ENCODE measurements at regions not wholly inside any gene's neighbourhood (a gene's known extent, or its start where the extent isn't known, plus 50 kb on each side); places are given as distances from the start of the nearest gene placed in this dataset.

GRCh38 chr17:70345061-70345460 lies 175.7 kb downstream of the KCNJ2 start (continued):
- TF ChIP-seq FOXA1 (IDR thresholded peaks at IDR 0.05): no peak

GRCh38 chr17:70352834-70353233 lies 183.5 kb downstream of the KCNJ2 start:
- H3K4me3 ChIP-seq (ENCODE audit: low read depth in 1 of 3, low read length in 3 of 3): no peak overlapping the region
- no peak for DNase-seq (ENCODE audit: low spot score)
- WGBS: 89% methylated on average over 3 of the region's 3 CpGs
- TF ChIP-seq NR2F2 (IDR thresholded peaks at IDR 0.05) (no peak), MAX (IDR thresholded peaks at IDR 0.05) (no peak), HNF4A (conservative IDR thresholded peaks at IDR 0.05) (no peak), ATF3 (IDR thresholded peaks at IDR 0.05) (no peak), ZBTB33 (IDR thresholded peaks at IDR 0.05) (no peak), SP1 (IDR thresholded peaks at IDR 0.05) (no peak), FOXA1 (IDR thresholded peaks at IDR 0.05) (no peak), GABPA (IDR thresholded peaks at IDR 0.05 in 1 of 2, conservative IDR thresholded peaks at IDR 0.05 in 1 of 2) (no peak), RAD21 (IDR thresholded peaks at IDR 0.05) (no peak), HNF4G (IDR thresholded peaks at IDR 0.05) (no peak), FOXA2 (IDR thresholded peaks at IDR 0.05) (no peak), RXRA (IDR thresholded peaks at IDR 0.05) (no peak), TAF1 (conservative IDR thresholded peaks at IDR 0.05) (no peak), JUND (IDR thresholded peaks at IDR 0.05) (no peak), CTCF (IDR thresholded peaks at IDR 0.05; ENCODE audit: low read depth, low read length, missing input control) (no peak), EGR1 (IDR thresholded peaks at IDR 0.05; ENCODE audit: low read depth in 2 of 2) (no peak)
- H3K4me1 ChIP-seq (ENCODE audit: control insufficient read depth in 4 of 4, insufficient read depth in 4 of 4, low read length in 3 of 4): no peaks in the 10 kb centered on the region
- no peaks in the 10 kb centered on the region for H3K9me3 ChIP-seq (ENCODE audit: control insufficient read depth in 4 of 4, low read length in 3 of 4)
- no peak overlapping the region for H3K27ac ChIP-seq (ENCODE audit: low read depth in 1 of 2, low read length in 2 of 2)
- H3K36me3 ChIP-seq (ENCODE audit: control insufficient read depth in 4 of 4, insufficient read depth in 3 of 4, low read depth in 1 of 4, low read length in 3 of 4): no peaks in the 10 kb centered on the region
- H3K27me3 ChIP-seq (ENCODE audit: control insufficient read depth in 4 of 4, insufficient read depth in 4 of 4, low read length in 3 of 4): no peaks in the 10 kb centered on the region
- H3K9ac ChIP-seq (ENCODE audit: low read depth in 1 of 2, low read length in 2 of 2): no peak overlapping the region

- 71% methylated on average over 2 of the region's 2 CpGs for WGBS
- DNase-seq (ENCODE audit: low spot score): no peak
- H3K27ac ChIP-seq (ENCODE audit: low read depth in 1 of 2, low read length in 2 of 2): no peak overlapping the region
- H3K9me3 ChIP-seq (ENCODE audit: control insufficient read depth in 4 of 4, low read length in 3 of 4): no peaks in the 10 kb centered on the region
- TF ChIP-seq JUND (IDR thresholded peaks at IDR 0.05) (no peak), ATF3 (IDR thresholded peaks at IDR 0.05) (no peak), EGR1 (IDR thresholded peaks at IDR 0.05; ENCODE audit: low read depth in 2 of 2) (no peak), NR2F2 (IDR thresholded peaks at IDR 0.05) (no peak), SP1 (IDR thresholded peaks at IDR 0.05) (no peak), FOXA1 (IDR thresholded peaks at IDR 0.05) (no peak), YY1 (IDR thresholded peaks at IDR 0.05) (no peak), FOXA2 (IDR thresholded peaks at IDR 0.05) (no peak)
- H3K36me3 ChIP-seq (ENCODE audit: control insufficient read depth in 4 of 4, insufficient read depth in 3 of 4, low read depth in 1 of 4, low read length in 3 of 4): no peaks in the 10 kb centered on the region
- H3K9ac ChIP-seq (ENCODE audit: low read depth in 1 of 2, low read length in 2 of 2): no peak overlapping the region
- no peaks in the 10 kb centered on the region for H3K4me1 ChIP-seq (ENCODE audit: control insufficient read depth in 4 of 4, insufficient read depth in 4 of 4, low read length in 3 of 4)
- no peak overlapping the region for H3K4me3 ChIP-seq (ENCODE audit: low read depth in 1 of 3, low read length in 3 of 3)
- H3K27me3 ChIP-seq (ENCODE audit: control insufficient read depth in 4 of 4, insufficient read depth in 4 of 4, low read length in 3 of 4): peaks cover 0 to 3% (median 0%) of the 10 kb centered on the region in 4 donors
These were observed 184.2 kb downstream of the KCNJ2 start for GRCh38 chr17:70353408-70354092.

Measured in liver (tissue), 8 donors.